ENCODE measurements at regions not wholly inside any gene's neighbourhood (a gene's known extent, or its start where the extent isn't known, plus 50 kb on each side); places are given as distances from the start of the nearest gene placed in this dataset.
"Not testable (repeated sequence)": the region's sequence is repeated elsewhere in the genome, so short reads cannot be mapped to it uniquely, and the experiment has no call there.

DNA sequence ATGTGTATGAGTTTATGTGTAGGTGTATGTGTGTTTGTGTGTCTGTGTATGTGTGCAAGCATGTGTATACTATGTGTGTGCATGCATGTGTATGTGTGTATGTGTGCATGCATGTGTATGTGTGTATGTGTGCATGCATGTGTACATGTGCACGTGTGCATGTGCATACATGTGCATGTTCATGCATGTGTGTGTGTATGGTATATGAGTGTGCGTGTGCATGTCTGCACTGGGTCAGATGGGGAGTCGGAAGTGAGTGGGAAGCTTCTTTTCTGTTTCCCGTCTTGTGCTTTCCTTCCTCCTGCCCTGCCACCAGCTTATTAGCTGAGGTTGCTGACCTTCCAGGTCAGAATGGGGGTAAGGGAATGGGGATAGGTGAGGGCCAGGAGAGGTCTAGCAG is 174.7 kb downstream of the MAP2K4 start:
- no peak for DNase-seq (ENCODE audit: low read depth in 2 of 3, low spot score in 2 of 3)

DNA sequence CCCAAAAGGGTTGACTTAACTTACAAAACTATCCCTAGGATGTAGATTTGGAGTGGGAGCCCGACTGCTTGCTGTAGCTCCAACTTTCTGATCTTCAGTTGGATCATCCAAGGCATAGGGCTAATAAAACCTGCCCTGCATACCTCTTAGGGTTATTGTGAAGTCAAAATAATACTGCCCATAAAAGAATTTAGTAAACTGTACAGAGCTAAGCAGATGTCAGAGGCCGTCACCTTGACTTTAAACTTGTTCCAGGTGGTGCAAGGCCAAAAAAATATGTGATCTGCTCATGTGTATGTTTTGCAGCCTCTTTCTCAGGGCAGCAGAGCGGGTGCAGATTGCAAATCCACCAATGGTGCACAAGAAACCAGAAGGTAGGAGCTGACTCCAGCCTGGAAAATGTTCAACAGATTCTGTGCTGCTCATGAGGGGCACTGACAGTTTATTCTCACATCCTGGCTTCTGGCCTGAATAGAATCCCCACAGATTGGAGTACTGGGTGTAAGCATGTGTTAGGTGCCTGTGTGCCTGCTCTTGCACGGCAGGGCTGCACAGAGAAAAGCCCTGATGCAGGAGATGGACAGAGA is 180.7 kb downstream of the MAP2K4 start:
- no peak for DNase-seq (ENCODE audit: low read depth in 2 of 3, low spot score in 2 of 3)

DNA sequence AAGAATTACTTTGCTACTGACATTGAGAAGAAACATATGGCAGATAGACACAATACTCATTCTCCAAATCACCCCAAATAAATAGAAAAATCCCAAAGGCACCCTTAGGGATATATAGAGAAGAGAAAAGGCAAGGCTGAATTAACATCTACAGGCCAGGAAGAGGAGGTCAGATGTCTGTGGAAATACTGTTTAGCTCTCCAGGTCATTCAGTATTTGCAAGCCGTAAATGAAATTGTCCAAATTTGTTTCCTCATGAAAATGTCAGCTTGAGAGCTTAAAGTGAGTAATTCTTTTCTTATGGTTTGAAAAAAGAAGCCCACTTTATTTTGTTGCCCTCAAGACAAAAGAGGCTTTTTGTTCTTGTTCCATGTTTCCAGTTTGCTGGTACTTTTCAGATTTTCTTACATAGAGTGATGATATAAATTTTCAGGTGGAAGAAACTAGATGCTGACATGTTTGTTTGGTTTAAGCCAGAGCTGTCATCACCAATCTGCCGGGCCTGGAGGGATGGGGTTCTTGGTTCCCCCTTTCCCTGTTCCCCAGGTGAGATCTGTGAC is 189.0 kb downstream of the MAP2K4 start:
- DNase-seq (ENCODE audit: low read depth in 2 of 3, low spot score in 2 of 3) = no peak

DNA sequence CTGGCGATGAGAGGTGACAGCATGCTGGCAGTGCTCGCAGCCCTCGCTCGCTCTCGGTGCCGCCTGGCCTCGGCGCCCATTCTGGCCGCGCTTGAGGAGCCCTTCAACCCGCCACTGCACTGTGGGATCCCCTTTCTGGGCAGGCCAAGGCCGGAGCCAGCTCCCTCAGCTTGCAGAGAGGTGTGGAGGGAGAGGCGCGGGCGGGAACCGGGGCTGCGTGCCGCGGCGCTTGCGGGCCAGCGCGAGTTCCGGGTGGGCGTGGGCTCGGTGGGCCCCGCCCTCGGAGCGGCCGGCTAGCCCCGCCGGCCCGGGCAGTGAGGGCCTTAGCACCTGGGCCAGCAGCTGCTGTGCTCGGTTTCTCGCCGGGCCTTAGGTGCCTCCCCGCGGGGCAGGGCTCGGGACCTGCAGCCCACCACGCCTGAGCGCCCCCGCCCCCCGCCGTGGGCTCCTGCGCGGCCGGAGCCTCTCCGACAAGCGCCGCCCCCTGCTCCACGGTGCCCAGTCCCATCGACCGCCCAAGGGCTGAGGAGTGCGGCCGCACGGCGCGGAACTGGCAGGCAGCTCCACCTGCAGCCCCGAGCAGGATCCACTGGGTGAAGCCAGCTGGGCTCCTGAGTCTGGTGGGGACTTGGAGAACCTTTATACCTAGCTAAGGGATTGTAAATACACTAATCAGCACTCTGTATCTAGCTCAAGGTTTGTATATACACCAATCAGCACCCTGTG is 200.2 kb downstream of the MAP2K4 start:
- not testable (repeated sequence) for DNase-seq (ENCODE audit: low read depth in 2 of 3, low spot score in 2 of 3)

- no peak for DNase-seq (ENCODE audit: low read depth in 2 of 3, low spot score in 2 of 3)
Measured at GRCh38 chr17:12222392-12222791, 201.7 kb downstream of the MAP2K4 start.

- DNase-seq (ENCODE audit: low read depth in 2 of 3, low spot score in 2 of 3) = no peak
Measured at GRCh38 chr17:12227547-12227946, 206.9 kb downstream of the MAP2K4 start.

GRCh38 chr17:12229335-12229734 is 208.7 kb downstream of the MAP2K4 start:
- no peak for DNase-seq (ENCODE audit: low read depth in 2 of 3, low spot score in 2 of 3)

DNA sequence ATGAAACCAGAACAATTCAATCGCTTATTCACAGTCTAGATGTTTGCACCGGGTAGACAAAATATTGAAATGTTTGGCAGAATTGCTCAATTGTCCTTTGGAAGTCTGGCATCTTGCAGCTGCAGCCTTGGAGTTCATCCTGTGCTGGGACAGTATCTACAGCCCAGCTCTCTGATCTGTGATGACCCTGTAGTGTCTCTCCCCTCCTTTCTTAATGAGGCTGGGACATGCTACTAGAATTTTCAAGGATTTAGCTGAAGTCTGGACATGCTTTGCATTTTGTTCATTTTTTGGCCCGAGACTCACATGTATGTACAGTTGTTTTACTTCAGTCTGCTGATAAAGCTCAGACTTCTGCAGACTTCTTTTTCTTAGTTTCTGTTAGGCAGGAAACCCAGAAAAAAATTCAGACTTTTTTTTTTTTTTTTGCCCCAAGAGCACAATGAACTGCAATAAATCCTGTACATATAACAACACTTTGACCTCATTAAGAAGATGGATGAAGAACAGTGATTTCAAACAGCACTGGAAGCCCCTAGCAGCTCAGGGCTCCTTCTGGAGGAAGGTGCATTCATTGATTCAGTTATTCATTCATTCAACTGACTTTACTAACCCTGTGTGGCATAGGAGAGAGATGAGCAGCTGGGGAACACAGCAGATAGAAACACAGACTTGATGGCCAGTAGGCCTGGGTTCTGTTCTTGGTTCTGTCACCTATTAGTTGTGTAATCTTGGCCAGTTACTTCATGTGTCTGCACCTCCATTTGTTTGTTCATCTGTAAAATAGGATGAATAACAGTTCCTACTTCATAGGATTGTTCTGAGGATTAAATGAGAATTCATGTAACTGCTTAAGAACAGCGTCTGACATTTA is 210.0 kb downstream of the MAP2K4 start:
- DNase-seq (ENCODE audit: low read depth in 2 of 3, low spot score in 2 of 3) = no peak

GRCh38 chr17:12231355-12231682 is 210.6 kb downstream of the MAP2K4 start:
- no peak for DNase-seq (ENCODE audit: low read depth in 2 of 3, low spot score in 2 of 3)

GRCh38 chr17:12239021-12239420 is 218.3 kb downstream of the MAP2K4 start:
- not testable (repeated sequence) for DNase-seq (ENCODE audit: low read depth in 2 of 3, low spot score in 2 of 3)

DNA sequence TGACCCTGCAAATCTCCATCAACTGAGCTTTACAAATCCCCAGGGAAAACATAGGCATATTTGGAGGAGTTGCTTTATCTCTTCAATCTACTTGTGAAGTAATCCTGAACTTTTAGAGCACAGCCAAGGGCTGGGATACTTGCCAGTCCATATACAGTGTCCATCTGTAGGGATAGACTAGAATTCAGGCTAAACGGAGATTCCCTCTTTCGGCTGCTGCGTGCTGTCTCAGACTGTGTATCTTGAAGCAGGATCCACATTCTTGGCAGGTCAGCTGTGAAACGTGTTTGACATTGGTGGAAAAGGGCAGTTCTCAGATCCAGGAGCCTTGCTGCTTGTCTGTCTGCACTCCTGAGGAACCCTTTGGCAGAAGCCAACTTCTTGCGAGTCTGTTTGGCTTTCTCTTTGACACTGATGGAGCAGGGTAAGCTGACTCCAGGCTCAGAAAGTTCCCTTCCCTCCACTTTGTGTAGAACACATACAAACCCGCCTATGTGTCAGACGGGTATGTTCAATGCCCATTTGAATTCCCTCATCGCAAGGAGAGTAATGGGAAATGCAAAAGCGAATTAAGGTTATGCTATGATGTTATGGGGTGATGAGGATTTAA is 221.8 kb downstream of the MAP2K4 start:
- no peak for DNase-seq (ENCODE audit: low read depth in 2 of 3, low spot score in 2 of 3)

GRCh38 chr17:12247761-12248160 is 227.1 kb downstream of the MAP2K4 start:
- no peak for DNase-seq (ENCODE audit: low read depth in 2 of 3, low spot score in 2 of 3)

GRCh38 chr17:12250973-12251372 is 230.3 kb downstream of the MAP2K4 start:
- no peak for DNase-seq (ENCODE audit: low read depth in 2 of 3, low spot score in 2 of 3)

GRCh38 chr17:12252462-12252861 is 231.8 kb downstream of the MAP2K4 start:
- no peak for DNase-seq (ENCODE audit: low read depth in 2 of 3, low spot score in 2 of 3)

GRCh38 chr17:12254460-12254859 is 233.8 kb downstream of the MAP2K4 start:
- no peak for DNase-seq (ENCODE audit: low read depth in 2 of 3, low spot score in 2 of 3)

DNA sequence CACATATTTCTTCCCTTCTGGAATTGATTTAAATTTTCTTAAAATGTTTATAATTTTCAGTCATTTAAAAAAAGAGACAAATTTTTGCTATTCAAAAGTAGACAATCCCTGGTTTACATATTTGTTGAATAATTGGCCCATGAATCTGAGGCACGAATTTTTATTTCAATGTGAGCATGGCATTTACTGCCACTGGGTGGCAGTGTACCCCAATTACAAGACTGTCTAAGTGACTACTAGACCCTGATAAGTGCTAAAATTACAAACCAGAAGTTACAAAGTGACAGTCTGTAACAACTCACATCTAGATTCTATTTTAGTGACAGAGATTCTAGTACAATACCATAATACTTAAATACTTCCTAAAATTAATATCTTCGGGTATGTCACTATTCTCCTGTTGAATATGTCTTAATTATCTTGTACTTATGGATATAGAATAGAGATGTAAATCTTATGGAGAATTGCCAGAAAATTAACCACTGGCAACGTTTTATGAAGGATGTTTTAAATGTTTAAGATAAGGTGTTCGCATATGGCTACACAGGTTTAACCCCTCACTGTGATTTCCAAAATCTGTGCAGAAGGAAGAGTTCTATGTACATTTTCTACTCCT is 235.8 kb downstream of the MAP2K4 start:
- peak in 2 of 3 donors; percentile 4 to 37 for DNase-seq (ENCODE audit: low read depth in 2 of 3, low spot score in 2 of 3)

- DNase-seq (ENCODE audit: low read depth in 2 of 3, low spot score in 2 of 3) = no peak
Measured at GRCh38 chr17:12257176-12257575, 236.5 kb downstream of the MAP2K4 start.

GRCh38 chr17:12261354-12261753 is 240.7 kb downstream of the MAP2K4 start:
- no peak for DNase-seq (ENCODE audit: low read depth in 2 of 3, low spot score in 2 of 3)

- no peak for DNase-seq (ENCODE audit: low read depth in 2 of 3, low spot score in 2 of 3)
Measured at GRCh38 chr17:12269751-12270150, 249.1 kb downstream of the MAP2K4 start.

GRCh38 chr17:12277827-12278226 is 257.1 kb downstream of the MAP2K4 start:
- DNase-seq (ENCODE audit: low read depth in 2 of 3, low spot score in 2 of 3) = no peak

- no peak for DNase-seq (ENCODE audit: low read depth in 2 of 3, low spot score in 2 of 3)
Measured at GRCh38 chr17:12282056-12282455, 261.4 kb downstream of the MAP2K4 start.

Measured in hematopoietic multipotent progenitor cell (in vitro differentiated cells).